IPS-NIHi11 (cell line): ENCODE measurements at regions not wholly inside any gene's neighbourhood (a gene's known extent, or its start where the extent isn't known, plus 50 kb on each side); places are given as distances from the start of the nearest gene placed in this dataset.
"Not testable (repeated sequence)": the region's sequence is repeated elsewhere in the genome, so short reads cannot be mapped to it uniquely, and the experiment has no call there.

Experiments used
- DNase-seq: peaks from one replicate; pipeline ENCODE4 v3.0.0; 2012; ENCODE audit warnings: mixed read lengths, low spot score

DNA sequence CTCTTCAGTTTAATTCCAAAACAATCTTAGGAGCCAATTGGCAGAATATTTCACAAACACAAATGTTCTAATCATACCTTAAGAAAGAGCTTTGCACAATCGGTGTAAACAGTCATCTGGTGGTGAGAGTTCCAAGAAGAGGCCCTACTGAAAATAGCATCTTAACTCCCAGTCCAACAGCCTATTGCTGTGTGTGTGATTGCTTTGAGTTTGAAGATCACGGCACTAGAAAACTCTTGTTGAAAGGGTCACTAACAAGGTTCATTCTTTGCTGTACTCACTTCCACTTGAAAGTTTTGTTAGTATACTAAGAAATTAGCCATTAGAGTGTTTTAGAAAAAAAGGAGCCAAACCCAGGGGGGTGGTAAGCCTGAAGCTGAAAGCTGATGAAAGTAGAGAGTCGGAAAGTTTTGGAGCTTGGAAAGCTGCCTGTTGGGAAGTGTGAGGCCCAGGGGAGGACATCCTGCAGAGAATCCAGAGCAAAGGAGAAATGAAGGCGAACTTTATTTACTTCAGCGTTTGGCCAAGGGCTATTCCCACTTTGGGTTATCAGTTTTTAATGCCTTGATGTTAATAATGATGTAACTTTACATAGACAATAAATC, 180.3 kb upstream of the GHR start:
- no peak for DNase-seq

DNA sequence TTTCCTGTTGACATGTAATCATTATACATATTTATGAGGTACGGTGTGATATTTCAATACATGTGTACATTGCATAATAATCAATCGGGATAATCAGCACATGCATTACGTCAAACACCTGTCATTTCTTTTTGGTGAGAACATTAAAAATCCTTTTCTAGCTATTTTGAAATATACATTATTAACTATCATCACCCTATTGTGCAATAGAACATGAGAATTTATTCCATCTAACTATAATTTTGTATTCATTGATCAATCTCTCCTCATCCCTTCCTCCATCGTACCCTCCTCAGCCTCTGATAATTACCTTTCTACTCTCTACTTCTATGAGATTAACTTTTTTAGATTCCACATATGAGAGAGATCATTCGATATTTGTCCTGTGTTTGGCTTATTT, 170.9 kb upstream of the GHR start:
- DNase-seq, result no peak

DNA sequence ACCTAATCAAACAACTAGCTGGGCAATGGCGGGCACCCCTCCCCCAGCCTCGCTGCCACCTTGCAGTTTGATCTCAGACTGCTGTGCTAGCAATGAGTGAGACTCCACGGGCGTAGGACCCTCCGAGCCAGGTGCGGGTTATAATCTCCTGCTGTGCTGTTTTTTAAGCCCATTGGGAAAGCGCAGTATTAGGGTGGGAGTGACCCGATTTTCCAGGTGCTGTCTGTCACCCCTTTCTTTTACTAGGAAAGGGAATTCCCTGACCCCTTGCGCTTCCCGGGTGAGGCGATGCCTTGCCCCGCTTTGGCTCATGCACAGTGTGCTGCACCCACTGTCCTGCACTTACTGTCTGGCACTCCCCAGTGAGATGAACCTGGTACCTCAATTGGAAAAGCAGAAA, 163.3 kb upstream of the GHR start:
- not testable (repeated sequence) for DNase-seq

DNA sequence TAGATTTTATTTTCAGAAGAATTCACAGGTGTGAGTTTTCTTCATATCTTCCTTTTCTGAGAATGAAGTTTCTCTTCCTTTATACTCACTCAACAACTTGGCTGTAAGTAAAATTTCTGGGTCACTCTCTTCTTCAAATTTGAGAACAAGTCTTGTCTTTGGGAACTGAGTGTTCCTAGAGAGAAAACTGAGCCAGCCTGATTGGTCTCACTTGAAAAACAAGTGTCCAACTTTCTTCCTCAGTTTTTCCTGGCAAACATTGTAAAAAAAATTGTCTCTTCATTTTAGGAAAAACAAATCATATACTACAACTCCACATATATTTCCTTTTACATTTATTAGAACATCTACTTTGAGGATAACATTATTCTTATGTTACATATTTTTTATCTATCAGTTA, 156.1 kb upstream of the GHR start:
- DNase-seq, result no peak

DNA sequence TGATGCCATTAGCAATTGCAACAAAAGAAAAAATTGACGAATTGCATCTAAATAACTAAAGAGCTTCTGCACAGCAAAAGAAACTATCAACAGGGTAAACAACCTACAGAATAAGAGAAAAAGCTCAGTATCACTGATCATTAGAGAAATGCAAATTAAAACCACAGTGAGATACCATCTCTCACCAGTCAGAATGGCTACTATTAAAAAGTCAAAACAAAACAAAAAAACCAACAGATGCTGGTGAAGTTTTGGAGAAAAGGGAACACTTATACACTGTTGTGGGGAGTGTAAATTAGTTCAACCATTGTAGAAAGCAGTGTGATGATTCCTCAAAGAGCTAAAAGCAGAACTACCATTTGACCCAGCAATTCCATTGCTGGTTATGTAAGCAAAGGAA, 155.1 kb upstream of the GHR start:
- DNase-seq, result not testable (repeated sequence)

DNA sequence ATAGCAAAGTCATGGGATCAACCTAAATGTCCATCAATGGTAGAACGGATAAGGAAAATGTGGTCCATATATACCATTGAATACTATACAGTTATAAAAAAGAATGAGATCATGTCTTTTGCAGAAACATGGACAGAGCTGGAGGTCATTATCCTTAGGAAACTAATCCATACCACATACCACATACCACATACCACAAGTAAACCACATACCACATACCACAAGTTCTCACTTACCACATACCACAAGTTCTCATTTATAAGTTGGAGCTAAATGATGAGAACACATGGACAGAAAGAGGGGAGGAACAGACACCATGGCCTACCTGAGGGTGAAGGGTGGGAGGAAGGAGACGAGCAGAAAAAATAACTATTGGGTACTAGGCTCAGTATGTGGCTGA, 154.6 kb upstream of the GHR start:
- no peak for DNase-seq

DNA sequence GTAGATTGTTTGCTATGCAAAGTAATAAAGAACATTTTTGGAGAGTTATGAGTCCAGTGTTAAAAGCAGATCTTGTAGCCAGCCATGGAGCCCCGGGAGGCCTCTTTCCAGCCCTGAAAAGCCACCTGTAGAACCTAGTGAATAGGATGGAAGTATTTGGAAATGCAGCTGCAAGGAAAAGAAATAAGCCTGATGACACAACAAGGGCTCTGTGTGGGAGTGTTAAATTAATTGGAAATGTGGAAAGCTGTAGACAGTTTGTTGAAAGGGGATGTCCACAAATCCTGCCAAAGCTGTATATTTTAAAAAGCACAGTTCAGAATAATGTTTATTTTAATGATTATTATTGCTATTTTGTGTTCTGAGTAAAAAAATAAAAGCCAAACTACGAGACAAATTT, 152.5 kb upstream of the GHR start:
- no peak for DNase-seq

DNA sequence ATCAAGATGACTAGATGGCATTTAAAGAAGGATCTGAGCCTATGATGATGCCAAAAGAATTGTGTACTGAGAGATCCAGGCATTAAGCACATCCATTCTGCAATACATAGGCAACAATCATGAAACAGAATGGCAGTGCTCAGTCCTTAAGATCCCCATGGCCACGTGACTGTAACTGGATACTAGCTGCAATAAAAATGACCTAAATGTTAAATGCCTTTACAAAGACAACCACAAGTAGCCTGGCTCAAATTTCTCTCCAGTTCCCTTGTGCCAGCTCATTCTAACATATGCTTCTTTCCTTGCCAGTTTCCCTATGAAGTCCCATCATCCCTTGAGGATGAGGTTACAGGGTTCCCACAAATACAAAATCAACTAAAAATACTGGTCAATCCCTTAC, 148.3 kb upstream of the GHR start:
- DNase-seq, result peak; percentile 5

DNA sequence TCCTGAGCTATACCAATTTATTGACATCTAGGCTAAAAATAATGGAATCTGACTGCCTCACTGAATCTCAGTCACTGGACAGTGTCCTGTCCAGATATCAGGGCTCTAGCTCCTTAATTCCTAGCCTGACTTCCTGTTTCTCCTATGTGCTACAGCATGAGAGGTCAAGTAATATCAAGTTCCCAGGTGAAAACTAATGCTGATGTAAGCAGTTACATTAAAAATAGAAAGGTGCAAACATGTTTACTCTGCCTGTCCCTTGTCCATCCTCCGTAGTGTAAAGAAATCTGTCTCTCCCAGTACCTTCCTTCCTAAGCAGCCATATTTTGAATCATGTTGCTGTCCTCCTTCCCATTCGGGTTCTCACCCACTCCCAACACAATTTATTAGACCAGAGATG, 145.9 kb upstream of the GHR start:
- no peak for DNase-seq

DNA sequence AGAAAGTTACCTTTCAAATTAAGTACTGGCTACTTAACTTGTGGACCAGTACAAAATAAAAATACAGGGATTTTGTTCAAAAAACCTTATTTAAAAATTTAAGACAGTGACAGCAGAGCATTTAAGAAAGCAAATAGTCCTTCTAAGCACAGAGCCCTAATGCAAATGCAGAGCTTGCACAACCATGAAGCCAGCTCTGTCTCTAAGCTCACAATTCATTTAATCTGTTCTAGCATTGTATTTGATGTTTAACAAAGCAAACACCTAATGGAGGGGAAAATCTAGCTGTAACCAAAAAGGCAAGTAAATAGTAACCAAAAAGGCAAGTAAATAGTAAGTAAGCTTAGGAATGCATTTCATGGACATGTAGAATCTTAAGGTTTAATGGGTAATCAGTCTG, 138.7 kb upstream of the GHR start:
- no peak for DNase-seq

DNA sequence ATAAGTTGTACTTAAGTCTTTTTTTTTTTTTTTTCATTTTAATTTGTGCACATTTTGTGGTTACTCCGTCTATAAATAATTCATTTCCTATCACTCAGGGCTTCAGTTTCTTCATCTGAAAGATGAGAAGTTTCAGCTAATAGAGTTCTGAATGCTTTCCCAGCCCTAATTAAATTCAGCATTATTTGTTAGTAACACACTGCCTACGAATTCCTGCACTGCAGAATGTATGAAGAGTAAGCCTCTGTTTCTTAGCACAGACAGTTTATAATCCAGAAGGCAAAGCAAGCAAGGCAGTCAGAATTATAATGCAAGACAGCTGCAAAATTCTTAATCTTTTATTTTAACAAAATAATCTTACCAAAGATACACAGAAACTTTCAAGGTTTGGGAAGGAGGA, 138.0 kb upstream of the GHR start:
- no peak for DNase-seq

DNA sequence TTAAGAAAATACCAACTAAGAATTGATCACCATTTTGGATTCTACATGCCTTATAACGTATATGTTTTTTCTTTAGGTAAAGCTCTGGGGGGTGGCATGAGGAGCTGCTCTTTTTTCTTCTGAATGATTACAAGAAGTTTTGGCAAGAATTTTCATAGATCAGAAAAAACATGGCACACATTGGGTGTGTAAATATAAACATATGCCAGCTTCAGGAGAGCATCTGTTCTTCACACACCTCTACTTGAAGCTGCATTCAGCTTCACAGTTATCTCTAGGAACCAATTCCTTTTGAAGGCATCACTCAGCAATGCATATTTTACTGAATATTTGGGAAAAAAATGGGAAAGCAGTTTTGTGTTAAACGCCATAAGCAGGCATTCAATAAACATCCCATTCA, 122.7 kb upstream of the GHR start:
- DNase-seq, result no peak

DNA sequence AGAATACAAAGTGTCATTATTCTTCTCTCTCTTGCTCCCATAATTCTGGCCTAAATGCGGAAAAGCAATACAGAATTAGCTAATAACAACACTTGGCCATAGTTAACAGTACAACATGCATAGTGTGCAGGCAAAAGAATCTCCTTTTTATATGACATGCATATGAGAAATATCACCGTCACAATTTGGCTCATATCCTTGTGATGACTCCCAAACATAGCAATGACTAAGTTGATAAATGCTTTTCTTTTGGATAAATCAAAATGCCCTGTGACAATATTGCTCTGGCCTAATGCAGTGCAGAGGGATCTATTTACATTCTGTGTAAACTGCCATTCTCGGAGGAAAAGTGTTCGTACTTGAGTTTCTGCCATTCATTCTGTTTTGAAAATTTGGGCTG, 121.9 kb upstream of the GHR start:
- DNase-seq, result no peak

DNA sequence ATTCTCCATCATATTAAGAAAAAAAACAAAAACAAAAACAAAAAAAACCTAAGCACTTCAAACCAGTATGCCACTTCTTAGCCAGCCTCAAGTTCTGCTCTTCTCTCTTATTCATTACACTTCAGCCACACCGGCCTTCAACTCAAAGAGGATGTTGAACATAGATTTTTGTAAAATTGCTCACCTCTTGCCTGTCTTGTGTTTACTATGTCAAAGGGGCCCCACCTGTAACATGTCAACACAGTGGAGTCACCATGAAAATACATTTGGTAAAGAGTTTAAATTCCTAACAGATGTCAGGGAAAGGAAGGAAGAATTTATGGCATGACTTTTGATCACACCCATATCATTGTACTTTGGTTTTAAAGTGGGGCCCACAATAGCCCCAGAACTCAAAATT, 121.1 kb upstream of the GHR start:
- DNase-seq, result no peak

DNA sequence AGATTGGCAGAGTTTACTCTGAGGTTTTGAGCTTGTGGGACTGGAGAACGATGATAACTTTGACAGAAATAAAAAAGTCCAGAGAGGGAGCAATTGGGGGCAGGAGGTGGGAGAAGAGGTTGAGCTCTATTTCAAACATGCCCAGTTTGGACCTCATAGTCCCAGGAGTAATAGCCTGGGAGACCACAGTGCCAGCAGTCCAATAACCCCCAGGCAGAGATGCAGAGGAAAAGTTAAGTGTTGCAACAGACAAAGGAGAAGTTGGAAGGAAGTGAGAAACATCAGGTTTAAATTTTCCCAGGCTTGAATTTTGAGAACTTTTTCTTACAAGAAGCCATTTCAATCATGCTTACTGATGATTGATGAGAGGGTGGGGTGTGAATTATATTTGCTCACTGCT, 117.0 kb upstream of the GHR start:
- DNase-seq, result no peak

DNA sequence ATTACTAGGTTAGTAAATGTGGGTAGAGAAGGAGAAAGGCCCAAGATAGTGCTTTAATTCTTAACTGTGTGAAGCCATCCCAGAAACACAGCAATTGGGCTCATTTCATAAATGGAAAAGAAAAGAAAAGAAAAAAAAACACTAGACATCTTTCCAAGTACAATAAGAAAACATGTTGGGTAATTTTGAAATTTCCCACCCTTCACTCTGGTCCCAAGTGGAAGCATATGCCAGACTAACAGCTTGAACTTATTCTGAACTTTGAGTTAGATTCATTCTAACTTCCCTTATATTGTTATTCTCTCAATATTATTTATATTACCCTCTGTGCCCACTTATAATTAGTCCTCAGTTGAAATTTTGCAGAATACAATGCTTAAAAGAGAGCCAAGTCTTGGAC, 113.4 kb upstream of the GHR start:
- no peak for DNase-seq

DNA sequence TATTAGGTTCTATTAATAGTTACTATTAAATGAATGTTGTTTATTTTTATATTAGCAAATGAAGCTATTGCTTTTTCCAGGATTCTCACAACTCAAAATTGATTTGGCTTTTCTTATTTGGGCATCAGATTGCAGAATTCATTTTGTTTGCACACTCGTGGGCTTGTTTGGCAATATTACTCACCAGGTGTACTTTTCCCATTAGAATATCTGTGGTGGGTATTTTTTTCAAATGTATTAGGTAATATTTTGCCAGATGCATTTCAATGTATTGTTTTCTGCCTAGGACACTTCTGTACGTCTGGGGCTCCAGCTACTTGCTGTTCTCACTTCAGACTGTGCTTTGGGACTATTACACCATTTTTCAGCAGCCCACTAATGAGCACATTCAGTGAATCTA, 108.0 kb upstream of the GHR start:
- DNase-seq, result no peak

DNA sequence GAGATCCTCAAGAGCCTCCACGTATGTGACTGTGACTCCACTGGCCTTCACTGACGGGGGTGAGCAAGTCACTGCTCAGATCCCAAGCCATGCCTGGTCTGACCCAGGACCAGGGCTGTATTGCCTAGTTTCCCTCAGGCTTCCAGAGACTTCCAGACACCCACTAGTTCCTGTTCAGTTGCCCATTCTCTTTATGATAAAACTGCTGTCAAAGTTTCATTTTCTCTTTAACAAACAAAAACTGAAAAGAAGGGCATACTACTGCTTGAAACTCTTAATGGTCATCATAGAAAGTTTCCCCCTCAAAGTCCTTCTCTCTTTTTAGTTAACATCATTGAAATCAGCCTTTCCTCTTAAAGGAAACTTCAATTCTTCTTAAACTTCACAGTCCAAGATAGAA, 105.7 kb upstream of the GHR start:
- no peak for DNase-seq

DNA sequence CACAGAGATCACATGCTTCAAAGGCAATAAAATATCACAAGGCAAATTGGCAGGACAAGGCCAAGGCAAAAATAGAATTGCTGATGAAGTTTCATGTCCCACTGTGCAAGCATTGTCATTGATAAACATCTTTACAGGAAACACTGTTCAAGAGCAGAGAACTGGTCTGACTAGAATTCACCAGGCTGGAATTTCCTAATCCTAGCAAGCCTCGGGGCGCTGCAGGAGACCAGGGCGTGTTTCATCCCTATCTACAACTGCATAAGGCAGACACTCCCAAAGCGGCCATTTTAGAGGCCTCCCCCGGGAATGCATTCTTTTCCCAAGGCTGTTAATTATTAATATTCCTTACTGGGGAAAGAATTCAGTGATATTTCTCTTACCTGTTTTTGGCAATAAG, 103.7 kb upstream of the GHR start:
- not testable (repeated sequence) for DNase-seq

DNA sequence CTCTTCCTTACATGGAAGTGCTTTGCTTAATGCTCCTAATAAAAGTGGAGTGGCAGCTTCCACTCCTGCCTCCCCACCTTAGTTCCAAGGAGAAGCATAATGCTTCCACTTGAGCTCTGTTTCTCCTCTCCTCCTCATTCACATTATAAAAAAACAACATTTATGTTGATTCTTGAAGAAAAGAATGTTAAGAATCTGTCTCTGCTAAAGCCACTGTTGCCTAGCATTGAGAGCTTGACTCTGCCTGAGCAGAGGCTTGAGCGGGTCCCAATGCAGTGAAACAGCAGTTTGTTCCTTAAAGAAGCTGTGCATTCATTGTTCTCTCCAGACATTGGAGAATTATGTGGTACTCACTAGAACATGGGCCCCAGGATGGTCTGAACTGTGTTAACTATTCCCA, 101.5 kb upstream of the GHR start:
- no peak for DNase-seq

DNA sequence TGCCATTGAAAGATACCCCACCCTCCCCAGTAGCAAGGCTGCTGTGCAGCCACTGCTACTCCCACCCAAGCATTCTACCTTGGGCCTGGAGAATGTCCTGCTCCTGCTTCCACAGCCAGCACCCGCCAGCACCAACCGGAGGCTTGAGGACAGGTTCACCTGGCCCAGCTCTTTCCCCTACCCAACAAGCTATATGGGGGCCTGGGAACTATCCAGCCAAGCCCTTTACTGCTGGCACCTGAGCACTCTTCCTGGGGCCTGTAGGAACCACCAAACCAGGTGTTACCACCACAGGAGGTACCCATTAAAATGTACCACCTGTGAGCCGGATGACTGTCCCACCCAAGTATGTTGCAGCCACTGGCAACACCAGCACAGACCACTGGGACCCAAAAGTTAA, 86.1 kb upstream of the GHR start:
- no peak for DNase-seq

DNA sequence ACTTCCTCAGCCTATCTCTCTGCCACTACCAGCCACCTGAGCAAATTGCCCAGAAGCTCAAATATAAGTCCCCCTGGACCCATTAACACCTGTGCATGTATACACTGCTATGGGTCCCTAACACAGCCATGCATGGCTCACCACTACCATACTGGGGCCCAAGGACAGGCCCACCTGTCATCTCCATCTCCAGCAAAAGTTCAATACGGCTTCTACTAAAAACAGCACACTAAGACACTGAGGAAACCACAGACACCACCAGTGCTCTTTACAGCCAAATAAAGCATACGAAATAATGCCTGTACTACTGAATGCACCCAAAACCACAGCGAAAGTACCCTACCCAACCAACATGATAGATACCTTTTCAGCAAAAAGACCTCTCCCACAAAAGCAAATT, 85.6 kb upstream of the GHR start:
- no peak for DNase-seq

DNA sequence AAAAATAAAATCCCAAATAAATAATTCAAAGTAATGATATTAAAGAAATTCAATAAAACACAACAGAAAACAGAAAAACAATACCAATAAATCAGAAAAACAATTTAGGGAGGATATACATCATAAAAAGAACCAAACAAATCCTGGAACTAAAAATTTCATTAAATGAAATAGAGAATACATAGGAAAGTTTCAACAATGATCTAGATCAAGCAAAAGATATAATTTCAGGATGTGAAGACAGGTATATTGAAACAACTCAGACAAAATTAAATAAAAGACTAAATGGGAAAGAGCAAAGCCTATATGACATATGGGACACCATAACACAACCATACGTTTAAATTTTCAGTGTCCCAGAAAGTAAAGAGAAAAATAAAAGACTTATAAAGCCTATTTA, 85.1 kb upstream of the GHR start:
- no peak for DNase-seq

DNA sequence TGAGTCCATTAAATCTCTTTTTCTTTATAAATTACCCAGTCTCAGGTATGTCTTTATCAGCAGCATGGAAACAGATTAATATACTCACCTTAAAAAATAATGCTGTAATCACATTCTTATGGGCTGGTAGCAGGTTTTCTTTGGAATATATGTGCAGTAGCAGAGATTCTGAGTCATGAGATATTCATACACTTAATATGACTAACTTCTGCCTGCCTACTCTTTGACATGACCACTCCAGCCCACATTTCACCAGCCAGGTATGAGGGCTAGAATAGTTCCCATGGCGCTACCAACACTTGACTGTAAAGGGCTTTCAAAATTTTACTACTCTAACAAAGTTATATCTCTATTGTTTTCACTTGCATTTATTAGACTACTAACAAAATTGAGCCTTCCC, 74.1 kb upstream of the GHR start:
- DNase-seq, result no peak

DNA sequence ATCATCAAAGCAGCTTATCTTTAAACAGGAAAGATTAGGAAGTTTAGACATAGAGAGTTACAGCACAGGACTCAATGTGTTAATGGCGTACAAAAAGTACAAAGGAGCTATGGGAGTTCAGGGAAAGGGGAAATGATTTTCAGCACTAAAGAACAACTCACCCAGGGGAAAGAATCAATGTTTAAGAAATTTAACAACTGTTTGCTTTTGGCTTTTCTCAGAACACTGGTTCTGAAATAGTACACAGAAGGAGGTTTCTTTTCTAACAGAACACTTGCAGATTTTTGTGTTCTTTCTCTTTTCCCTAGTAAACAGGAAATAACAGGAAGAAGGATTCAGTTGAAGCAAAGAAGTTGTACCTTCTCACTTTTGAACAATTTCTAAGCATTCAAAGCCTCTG, 71.3 kb upstream of the GHR start:
- DNase-seq, result no peak
